Mucosa of descending colon (tissue), 3 donors: ENCODE measurements at regions not wholly inside any gene's neighbourhood (a gene's known extent, or its start where the extent isn't known, plus 50 kb on each side); places are given as distances from the start of the nearest gene placed in this dataset.

Experiments
- ATAC-seq: fragments of 200-7000 bp; cut with Tn5 transposase; one replicate; pipeline ENCODE4 v1.9.1; 2020; ENCODE audit warnings: mild to moderate bottlenecking, moderate library complexity
- DNase-seq, 3 donors: peaks; one replicate each; pipeline ENCODE4 v3.0.0-alpha.2; 2020
- H3K36me3 ChIP-seq: fragments of 200-600 bp; one replicate; pipeline ENCODE4 v1.8.0; 2021; ENCODE audit warnings: low read depth, mild to moderate bottlenecking
- H3K4me1 ChIP-seq: fragments of 200-600 bp; one replicate; pipeline ENCODE4 v1.8.0; 2021; ENCODE audit warnings: low read depth, mild to moderate bottlenecking
- H3K4me3 ChIP-seq: fragments of 200-600 bp; one replicate; pipeline ENCODE4 v1.8.0; 2021; ENCODE audit warnings: mild to moderate bottlenecking
- H3K9me3 ChIP-seq: fragments of 200-600 bp; one replicate; pipeline ENCODE4 v1.8.0; 2021; ENCODE audit warnings: mild to moderate bottlenecking
- CTCF ChIP-seq: fragments of 200-600 bp; IDR thresholded peaks from one replicate; pipeline ENCODE4 v1.8.0; 2022; ENCODE audit warnings: antibody characterized with exemption, mild to moderate bottlenecking
- intact Hi-C, 2 donors: fragments of 100-400 bp; cut with DNase I in 1 of 2; cut with micrococcal nuclease in 1 of 2; formaldehyde crosslinking; loops; one replicate each; pipeline versions ENCODE4 v1.11.0 to v1.11.1; 2022; cut with DNase I, micrococcal nuclease
- donor health status: DM: no; HTN: no; CAD: no; lungs with moderate emphysema.
- donor health status: DM: no; HTN: no; CAD: no.
- donor health status: DM: no; HTN: yes; CAD: no.

GRCh38 chr5:57676222-57677098 is 193.8 kb upstream of the ACTBL2 start:
- intact Hi-C loops, result no loop called here
- no peak for DNase-seq
- ATAC-seq, result no peak

DNA sequence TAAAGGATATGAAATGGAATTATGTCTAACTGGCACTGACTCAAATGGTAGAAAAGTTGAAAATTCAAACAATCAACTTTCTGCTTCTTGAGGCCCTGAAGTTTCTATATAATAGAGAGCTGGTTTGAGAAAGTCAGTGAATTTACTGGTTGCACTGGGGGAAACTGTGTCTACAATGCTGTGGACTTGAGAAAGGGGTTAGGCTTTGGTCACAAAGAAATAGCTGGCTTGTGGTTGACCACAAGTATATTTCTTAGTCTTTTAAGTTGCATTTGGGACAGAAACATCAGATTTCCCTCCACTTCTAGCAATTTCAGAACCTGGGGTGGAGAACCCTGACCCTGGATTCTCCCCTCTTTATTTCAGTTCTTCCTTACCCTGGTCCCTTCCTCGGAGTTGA is 192.6 kb upstream of the ACTBL2 start:
- H3K36me3 ChIP-seq, result no peaks in the 10 kb centered on the region
- ATAC-seq (no peak), DNase-seq (no peak)
- no peak for TF ChIP-seq CTCF
- intact Hi-C loops, result no loop called here
- no peak overlapping the region for H3K4me3 ChIP-seq
- no peaks in the 10 kb centered on the region for H3K9me3 ChIP-seq
- no peaks in the 10 kb centered on the region for H3K4me1 ChIP-seq

More at GRCh38 chr5:57676222-57677098, 193.8 kb upstream of the ACTBL2 start:
- no peaks in the 10 kb centered on the region for H3K4me1 ChIP-seq
- no peaks in the 10 kb centered on the region for H3K9me3 ChIP-seq
- no peaks in the 10 kb centered on the region for H3K36me3 ChIP-seq
- H3K4me3 ChIP-seq, result no peak overlapping the region
- TF ChIP-seq CTCF, result no peak

GRCh38 chr5:57671371-57671770 is 188.8 kb upstream of the ACTBL2 start:
- ATAC-seq (no peak), DNase-seq (no peak)
- H3K9me3 ChIP-seq, result no peaks in the 10 kb centered on the region
- no peaks in the 10 kb centered on the region for H3K4me1 ChIP-seq
- H3K36me3 ChIP-seq, result no peaks in the 10 kb centered on the region
- intact Hi-C loops, result no loop called here
- H3K4me3 ChIP-seq, result no peak overlapping the region
- TF ChIP-seq CTCF, result no peak

DNA sequence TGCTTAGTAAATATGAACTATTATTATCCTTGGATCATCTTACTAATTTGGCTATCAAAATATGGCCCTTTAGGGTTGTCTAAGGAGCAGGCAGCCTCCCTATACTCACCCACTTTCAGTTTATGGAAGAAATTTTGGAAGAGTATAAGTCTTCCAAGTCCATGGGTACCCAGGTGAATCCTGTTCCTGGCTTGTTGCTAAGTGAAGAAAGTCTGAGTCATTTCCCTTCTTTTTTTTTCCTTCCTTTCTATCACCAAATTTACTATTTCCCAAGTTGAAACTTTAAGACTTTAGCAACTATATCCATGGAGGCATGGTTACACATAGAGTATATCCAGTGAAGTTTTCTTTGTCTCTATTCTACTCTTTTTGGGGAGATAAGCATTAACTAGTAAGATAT is 184.0 kb upstream of the ACTBL2 start:
- no peaks in the 10 kb centered on the region for H3K36me3 ChIP-seq
- intact Hi-C loops, result no loop called here
- H3K4me3 ChIP-seq, result no peak overlapping the region
- no peak for TF ChIP-seq CTCF
- no peaks in the 10 kb centered on the region for H3K9me3 ChIP-seq
- no peak for ATAC-seq
- no peak for DNase-seq
- H3K4me1 ChIP-seq, result no peaks in the 10 kb centered on the region

GRCh38 chr5:57665146-57665936 is 182.7 kb upstream of the ACTBL2 start:
- H3K36me3 ChIP-seq, result no peaks in the 10 kb centered on the region
- DNase-seq (no peak), ATAC-seq (no peak)
- no peaks in the 10 kb centered on the region for H3K9me3 ChIP-seq
- no peaks in the 10 kb centered on the region for H3K4me1 ChIP-seq
- intact Hi-C loops, result no loop called here
- no peak for TF ChIP-seq CTCF
- no peak overlapping the region for H3K4me3 ChIP-seq
